ENCODE measurements at regions not wholly inside any gene's neighbourhood (a gene's known extent, or its start where the extent isn't known, plus 50 kb on each side); places are given as distances from the start of the nearest gene placed in this dataset.

DNA sequence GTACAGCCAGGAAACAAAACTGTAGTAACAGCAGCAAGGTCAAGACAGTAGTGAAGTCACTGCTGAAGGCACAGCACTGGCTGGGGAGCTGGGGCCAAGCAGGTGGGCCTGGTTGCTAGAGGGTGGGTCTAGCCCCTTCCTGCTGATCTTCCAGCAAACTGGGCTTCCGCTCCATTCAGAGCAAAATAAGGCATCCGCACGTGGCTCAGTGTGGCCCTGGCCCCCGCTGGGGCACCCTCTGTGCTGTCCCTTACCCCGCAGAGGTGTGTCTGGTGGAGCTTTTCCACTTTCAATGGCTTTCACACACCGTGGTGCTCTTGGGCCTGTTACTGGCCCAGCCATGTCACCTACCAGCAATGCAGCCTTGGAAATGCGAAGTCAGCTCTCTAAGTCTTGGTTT is 162.4 kb upstream of the B3GAT1 start:
- no peak for DNase-seq

DNA sequence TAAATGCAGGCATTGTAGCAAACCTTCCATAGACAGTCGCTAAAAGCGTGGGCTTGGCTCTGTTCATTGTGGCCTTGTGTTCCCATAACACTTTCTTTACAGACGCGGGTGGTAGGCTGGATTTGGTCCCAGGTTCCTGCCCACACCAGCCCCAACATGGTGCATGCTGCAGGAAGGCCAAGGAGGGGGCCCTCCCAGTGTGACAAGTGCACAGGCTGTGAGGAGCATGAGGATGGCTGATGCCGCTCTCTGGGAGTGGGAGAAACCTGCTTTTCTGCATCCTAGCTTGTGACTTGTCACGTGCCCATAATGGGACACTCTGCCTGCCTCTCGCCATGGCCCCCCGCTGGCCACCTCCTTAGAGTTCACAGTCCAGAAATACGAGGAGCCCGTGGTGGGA is 161.8 kb upstream of the B3GAT1 start:
- no peak for DNase-seq

DNA sequence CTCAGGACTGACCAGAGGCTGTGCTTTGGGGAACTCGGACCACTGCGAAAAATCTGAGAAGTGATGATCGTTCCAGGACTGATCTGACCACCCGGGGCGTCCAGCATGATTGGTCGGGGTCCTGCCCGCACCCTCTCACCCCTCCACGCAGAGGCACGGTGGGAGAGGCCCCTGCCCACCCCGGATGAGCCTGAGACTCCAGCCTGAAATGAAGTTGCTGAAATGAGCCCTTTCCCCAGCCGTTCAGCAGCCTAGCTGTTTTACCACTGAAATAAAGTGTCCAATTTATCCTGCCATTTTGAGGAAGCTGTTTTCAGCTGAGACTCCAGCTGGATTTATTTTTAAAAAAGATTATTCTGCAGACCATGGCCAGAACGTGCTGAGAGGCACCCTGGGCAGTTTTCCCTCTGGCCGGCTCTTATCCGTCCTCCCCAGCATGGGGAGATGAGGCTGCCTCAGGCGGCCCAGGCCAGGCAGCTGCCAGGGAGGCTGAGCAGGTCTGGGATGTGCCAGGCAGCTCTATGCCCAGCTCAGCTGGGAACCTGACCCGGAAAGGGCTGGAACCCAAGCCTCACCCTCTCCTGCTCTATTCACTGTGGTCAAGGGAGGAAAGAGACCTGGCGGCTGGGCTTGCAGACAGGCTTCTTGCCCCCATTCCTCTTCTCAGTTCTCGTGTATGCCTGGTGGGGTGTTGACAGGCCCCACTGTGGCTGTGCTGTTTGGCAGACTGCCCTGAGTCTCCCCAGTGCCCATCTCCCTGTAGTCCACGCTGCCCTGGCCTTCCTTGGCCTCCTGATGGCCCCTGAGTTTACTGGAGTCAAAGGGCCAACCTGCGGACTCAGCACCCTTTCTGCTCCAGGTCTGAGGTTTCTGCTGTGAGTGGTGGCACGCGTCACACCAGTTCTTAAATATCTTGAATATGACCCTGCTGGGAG is 161.0 kb upstream of the B3GAT1 start:
- no peak for DNase-seq

DNA sequence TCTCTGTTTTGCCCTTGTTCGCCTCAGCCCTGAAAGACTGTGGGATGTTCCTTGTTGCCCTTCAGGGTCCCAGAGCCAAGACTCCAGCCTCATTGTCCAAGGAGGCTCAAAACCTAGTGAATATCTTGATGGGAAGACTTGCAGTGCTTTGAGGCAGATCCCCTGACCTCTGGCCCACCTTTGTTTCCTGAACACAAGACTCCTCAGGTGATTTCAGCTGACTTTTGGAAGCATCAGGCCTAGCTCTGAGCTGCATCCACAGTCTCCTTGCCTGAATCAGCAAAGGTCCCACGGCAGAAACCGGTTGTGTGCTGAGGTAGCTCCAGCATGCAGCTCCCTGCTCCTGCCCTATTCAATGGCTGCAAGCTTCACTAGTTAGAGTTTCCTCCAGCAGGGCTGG is 159.3 kb upstream of the B3GAT1 start:
- no peak for DNase-seq

DNA sequence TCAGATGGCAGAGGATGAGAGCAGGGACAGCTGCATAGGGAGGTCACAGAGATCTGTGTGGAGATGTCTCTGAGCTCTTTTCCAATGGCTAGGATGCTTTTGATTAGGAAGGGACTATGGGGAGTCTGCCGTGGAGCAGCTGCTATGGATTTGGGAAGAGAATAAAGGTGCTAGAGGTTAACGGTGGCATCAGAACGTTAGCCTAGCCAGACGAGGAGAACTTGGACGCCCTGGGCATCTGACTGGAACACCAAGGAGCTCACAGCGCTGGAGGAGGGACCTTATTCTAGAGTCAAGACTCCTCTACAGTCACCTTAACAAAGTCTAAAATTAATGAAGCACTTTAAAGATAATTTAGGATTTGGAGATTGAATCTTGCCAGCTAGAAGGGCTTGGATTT is 157.2 kb upstream of the B3GAT1 start:
- no peak for DNase-seq

DNA sequence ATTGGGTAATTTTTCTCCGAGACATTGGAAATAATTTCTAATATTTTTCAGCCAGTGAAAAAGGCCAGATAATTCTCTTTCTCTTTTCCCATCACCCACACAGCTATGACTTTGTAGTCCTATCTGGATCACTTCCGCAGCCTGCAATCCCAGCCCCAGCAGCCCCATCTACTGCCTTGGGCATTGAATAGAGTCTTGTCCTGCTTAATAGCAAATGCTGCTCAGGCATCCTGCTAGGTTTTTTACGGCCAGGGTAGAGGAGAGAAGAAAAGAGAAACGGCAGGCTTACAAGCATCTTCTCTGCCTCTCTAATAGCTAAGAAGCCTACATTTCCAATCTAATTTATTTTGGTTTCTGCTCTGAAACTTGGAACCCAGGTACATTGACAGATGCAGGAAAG is 154.3 kb upstream of the B3GAT1 start:
- no peak for DNase-seq

DNA sequence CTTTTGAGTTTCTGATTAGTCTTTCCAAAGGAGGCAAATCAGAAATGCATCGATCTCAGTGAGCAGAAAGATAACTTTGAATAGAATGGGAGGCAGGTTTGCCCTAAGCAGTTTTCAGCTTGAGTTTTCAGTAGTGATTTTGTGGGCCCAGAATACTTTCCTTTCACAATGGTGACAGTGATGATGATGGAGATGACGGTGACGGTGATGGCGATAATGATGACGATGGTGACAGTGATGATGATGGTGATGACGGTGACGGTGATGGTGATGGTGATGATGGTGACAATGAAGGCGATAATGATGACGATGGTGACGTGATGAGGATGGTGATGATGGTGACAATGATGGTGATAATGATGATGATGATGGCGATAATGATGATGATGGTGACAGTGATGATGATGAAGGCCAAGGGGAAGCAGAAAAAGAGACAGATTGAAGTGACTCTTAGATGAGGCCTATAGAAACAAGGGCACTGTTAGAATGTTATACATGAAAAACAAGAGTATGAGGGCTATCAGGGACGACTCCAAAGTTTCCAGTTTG is 153.4 kb upstream of the B3GAT1 start:
- no peak for DNase-seq

DNA sequence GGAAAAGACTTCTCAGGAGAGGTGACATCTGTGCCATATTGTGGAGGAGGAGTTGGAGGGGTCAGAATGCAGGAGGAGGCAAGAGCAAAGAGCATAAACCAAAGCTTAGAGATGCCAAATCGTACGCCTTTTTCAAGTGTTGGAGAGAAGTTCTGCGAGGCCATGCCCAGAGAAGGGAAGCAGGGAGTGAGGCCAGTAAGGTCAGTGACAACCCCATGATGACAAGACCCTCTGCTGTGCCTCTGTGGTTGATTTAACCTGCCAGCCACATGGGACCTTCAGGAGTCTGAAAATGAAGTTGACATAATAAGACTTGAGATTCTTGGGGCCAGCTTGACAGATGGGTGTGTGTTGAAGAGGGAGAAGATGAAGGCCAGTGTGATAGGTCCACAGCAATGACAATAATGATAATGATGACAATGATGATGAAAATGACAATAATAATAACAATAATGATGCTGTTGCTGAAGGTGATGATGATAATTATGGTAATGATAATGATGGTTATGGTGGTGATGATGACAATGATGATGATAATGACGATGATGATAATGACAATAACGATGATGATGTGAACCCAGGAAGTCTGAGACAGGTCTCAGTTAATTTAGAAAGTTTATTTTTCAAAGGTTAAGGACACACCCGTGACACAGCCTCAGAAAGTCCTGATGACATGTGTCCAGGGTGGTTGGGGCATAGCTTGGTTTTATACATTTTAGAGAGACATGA is 152.6 kb upstream of the B3GAT1 start:
- no peak for DNase-seq

DNA sequence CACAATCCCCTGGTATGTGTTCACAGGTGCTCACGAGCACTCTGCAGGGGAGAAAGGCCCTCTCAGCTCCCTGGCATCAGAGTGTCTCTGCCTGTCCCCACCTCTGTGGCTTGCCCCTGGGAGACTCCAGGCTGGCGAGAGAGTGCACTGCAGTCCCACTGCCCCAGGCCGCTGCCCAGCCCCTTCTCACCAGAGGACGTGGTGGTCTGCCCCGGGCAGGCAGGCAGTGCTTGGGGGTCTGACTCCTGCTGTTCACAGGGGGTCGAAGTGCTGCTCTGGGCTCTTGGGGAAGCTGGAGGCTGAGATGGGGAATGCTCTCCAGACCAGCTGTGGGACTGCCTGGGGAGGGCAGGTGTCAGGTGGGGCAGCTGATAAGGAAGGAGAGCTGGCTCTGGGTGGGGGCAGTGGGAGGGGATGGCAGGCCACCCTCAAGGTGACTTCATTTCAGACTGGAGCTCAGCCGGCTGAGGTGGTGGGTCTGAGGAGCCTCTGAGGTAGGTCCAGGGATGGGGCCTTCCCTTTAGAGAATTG is 151.0 kb upstream of the B3GAT1 start:
- DNase-seq, result no peak

DNA sequence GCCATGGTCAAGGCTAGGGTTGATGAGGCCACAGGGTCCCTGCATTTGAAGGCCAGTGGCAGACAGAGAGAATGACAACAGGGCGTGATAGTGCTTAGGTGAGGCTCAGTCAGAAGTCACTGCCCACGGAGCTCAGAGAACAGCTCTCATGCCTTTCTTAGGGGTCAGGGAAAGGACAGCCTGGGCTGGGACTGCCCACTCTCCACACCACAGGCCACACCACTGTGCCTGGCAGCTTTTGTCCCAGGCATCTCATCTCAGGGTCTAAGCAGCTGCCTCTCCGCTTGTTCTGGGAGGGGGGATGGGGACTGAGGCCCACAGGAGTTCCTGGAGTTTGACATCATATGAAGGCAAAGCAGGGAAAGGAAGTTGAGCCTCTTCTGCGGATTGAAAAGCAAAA is 150.2 kb upstream of the B3GAT1 start:
- DNase-seq, result no peak

DNA sequence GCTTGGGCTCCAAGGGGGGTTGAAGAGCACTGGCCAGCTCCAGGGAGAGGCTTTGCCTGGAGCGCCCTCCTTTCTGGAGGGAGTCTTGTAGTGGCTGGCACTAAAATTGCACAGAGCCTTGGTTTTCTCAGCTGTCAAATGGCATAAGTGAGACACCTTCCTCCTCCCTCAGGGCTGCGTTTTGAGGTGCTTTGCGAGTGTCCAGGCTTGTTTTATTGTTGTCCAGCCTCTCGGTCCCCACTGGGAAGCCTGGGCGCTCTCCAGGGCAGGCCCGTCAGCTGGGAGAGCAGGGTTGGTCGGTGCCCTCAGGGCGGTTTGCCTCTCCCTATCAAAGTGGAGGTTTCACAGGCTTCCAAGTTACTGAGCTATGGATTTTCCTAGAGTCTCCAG is 149.3 kb upstream of the B3GAT1 start:
- no peak for DNase-seq

DNA sequence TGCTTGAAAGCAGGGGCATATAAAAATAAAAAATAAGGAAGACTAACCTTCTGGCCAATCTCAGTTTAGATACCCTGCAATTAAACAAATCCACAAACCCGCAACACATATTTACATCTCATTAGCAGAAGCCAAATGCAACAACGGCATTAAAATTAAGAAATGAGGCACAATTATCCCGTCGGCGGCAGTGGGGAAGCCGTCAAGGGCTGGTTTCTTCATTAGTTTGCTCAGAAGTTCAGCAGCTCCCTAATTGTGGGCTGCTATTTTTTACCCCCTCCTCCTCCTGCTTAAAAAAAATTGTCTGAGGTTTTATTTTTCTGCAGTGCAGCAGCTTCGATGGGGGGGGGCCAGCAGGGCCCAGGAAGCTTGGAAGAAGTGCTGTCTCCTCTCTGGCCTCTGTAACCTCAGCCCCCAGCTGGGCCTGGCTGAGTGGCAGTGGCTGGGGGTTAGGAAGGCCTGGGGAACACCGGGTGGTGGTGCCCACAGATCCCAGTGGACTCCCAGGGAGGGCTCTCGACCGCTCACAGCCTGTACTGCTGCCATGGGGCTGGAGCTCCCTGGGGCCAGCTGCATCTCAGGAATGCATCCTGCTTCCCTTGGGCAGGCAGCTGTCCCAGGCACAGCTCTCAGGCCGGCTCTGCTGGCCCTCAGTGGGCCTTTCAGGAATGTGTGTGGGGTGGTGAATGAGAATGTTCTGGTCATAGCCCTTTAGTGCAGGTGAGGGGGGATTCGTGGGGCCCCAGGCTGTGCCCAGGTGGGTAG is 148.7 kb upstream of the B3GAT1 start:
- no peak for DNase-seq

DNA sequence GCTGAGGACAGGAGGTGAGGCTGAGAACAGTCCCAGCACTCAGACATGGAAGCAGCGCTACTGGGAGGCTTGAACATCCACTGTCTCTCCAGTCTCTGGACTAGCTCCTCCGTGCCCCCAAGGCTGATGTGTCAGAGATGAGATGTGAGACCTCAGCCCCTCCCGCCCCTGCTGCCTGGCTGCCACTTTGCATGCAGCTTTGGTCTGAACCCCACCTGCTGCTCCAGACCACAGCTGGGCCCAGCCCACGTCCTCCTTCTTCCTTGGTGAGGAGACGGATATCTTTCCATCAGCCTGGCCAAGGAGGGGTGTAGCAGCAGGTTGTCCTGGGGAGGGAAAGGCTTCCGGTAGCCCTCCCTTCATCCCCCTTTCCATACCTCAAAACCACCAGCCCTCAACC is 148.0 kb upstream of the B3GAT1 start:
- no peak for DNase-seq

DNA sequence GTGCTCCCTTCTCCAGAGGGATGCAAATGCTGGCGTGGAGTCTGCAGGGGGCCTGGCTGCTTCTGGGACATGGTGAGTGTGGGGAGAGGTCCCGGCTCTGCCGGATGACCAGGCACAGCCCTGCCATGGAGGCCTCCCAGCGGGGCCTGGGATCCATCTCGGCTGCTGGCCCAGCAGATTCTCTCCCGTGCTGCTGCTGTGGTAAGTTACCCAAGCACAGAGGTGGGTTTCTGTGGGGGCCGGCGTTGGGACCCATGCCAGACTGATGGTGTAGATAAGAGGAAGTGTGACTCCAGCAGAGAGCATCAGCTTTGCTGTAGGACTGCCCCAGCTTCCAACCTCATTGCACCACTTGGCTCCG is 147.5 kb upstream of the B3GAT1 start:
- no peak for DNase-seq

DNA sequence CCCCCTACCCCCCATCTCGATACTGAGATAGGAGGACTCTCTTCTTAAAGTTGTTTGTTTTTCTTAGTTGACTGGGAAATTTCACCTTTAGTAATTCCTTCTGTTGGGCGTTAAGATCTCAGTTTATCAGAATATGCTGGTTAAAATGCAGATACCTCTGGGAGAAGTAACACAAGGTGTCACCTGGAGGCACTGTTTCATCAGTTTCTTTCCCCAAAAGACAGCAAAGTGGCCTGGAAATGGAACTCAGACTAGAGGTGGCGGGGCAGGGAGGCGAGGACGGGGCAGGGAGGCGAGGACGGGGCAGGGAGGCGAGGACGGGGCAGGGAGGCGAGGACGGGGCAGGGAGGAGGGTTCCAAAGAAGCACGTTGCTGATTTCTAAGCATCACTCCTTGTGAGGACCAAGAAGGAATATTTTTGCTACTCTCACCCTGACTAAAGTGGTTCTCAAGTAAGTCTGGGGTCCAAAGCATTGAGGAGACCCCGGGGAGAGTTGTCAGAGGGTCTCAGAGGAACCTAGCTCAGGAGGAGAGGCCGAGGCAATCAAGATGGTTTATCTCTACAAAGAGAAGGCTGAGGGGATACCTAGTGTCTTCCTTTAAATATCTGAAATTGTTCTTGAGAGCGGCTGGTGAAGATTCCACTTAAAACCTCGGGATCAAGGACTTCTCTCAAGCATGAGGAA is 147.0 kb upstream of the B3GAT1 start:
- no peak for DNase-seq

DNA sequence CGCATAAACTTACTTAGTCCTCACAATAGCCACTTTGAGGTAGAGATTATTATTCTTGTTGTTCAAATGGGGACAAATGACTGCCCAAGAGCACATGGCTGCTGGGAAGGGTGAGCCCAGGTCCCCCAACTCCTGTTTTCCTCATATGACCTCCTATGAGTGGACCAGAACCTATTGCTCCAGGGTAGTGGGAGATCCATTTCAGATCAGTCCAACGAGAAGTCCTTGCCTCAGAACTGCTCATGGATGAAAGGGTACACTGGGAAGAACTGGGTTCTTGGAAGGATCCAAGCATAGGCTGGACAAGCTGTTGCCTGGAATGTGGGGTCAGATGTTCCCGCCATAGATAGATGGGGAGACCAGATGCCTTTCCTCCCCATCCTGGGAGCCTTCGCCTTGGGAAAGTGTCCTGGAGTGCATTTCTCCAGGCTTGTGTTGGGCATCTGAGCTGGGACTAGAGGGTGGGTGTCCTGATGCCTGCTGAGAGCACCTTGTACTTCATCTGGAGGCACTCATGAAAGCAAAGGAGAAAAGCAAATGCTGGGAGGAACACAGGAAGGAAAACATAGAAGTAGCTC is 146.3 kb upstream of the B3GAT1 start:
- DNase-seq, result no peak

DNA sequence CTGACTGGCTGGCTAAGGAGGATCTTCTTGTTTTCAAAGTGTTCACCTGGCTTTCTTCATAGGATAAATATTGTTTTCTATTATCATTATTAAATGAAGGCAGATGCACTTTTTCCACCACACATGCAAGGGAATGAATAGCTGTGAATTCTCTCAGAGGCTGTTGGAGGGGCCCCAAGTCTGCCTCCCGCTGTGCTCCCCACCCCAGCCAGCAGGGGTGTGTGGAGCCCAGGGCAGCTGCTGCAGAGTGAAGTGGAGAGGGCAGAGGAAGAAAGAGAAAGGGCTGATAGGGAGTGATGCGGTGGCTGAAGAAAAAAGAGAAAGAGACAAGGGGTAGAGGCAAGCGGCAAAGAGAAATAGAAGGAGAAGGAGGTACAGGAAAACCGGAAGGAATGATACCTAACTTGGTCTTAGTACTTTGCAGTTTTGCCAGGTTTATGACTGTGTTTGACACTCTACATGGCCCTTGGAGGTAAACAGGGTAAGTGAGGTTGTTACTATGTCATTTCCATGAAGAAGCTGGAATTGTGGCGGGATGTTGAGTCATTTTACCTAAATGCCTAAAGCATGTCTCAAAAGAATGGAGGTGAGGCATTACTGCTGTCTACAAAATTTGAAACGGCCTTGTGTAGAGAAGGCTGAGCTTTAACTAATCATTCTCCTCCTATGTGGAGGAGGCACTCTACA is 145.7 kb upstream of the B3GAT1 start:
- DNase-seq, result no peak

DNA sequence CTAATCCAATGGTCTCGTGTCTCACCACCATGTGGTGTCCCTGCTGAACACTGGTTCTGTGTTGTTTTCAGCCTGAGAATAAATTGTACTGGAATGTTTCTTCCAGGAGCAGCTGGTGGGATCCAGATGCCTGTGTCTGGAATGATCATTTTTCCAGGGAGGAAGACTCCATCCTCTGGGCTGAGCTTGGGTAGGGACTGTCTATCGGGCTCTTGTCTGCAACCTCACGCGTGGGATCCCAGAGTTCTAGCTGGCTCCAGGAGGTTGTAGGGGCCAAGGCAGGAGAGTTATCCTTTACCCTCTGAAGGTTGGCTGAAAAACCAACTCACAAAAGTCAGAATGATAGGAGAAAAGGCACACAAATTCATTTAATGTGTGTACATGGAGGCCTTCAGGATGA is 144.1 kb upstream of the B3GAT1 start:
- DNase-seq, result no peak

DNA sequence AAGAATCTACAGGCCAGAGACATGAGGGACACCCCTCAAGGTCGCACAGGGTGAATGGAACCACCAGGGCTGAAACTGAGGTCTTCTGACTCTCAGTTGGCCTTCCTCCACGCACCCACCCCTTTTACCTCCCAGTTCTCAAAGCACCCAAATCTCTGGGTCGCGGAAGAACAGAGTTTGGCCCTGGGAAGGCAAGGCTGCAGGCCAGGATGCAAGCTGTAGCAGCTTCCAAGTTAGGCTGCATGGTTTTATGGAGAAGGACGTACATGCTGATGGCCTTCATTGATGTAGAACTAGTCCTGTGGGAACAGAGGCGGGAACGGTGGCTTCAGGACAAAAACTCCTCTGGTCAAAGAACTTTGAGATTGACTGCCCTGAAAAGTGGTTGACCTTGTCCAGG is 143.5 kb upstream of the B3GAT1 start:
- DNase-seq, result no peak

DNA sequence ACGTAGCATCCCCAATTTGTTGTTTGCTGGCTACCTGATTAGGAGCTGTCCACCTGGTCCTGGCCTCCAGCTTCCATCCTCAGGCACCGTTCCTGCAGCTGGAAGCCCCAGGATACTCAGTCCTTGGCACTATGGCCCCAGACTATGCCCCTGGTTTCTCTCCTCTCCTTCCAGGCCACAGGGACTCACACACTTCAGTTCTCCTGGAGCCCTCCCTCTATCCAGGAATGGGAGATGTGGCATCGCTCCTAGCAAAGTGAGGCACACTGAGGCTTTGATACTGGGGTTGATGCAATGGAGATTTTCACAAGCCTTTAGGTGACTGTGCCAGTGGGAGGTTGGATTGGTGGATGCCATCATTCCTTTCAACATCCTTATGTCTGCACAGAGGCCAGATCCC is 142.8 kb upstream of the B3GAT1 start:
- no peak for DNase-seq

DNA sequence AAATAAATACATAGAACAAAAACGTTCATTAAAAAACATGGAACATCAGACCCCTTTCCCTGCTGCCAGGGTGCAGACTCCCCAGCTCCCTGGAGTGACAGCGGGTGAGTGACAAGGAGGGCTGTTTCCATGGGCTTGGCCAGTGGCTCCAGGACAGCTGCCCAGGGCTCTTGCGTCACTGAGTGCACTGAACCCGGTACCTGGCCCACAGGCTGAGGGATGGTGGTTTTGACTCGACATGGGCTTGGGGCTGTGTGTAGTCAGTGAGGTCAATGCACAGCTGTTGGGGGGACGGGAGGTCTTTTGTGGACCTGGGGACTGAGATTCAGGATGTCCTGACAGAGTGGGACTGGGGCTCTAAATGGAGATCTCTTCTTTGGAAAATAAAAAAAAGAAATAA is 142.1 kb upstream of the B3GAT1 start:
- DNase-seq, result no peak

Measured in skin of body (tissue), 1 donor.